AG09309 (cell line): ENCODE measurements at regions not wholly inside any gene's neighbourhood (a gene's known extent, or its start where the extent isn't known, plus 50 kb on each side); places are given as distances from the start of the nearest gene placed in this dataset.

Source experiments
- DNase-seq: peaks from one replicate; pipeline ENCODE4 v3.0.0-alpha.2; 2010; ENCODE audit warnings: low read depth
- H3K4me3 ChIP-seq: 2 replicates; pipeline ENCODE4 v1.5.1; 2011; ENCODE audit warnings: mild to moderate bottlenecking, low read depth, low read length, moderate library complexity; ENCODE audit not compliant: control insufficient read depth
- CTCF ChIP-seq: IDR thresholded peaks from 2 replicates; pipeline ENCODE4 v1.5.1; 2011; ENCODE audit warnings: mild to moderate bottlenecking, low read depth, low read length, inconsistent platforms; ENCODE audit not compliant: insufficient read depth, control insufficient read depth; ENCODE audit errors: missing control alignments

GRCh38 chr15:47412136-47412535 lies 305.2 kb upstream of the SEMA6D start:
- H3K4me3 ChIP-seq, result no peak overlapping the region
- no peak for TF ChIP-seq CTCF
- no peak for DNase-seq

- no peak for DNase-seq
- no peak overlapping the region for H3K4me3 ChIP-seq
- TF ChIP-seq CTCF, result no peak
These were observed 304.5 kb upstream of the SEMA6D start for GRCh38 chr15:47412802-47413201.

GRCh38 chr15:47414207-47414606 lies 303.1 kb upstream of the SEMA6D start:
- no peak overlapping the region for H3K4me3 ChIP-seq
- DNase-seq, result no peak
- no peak for TF ChIP-seq CTCF

- H3K4me3 ChIP-seq, result no peak overlapping the region
- no peak for TF ChIP-seq CTCF
- DNase-seq, result no peak
These were observed 301.8 kb upstream of the SEMA6D start for GRCh38 chr15:47415539-47415971.

DNA sequence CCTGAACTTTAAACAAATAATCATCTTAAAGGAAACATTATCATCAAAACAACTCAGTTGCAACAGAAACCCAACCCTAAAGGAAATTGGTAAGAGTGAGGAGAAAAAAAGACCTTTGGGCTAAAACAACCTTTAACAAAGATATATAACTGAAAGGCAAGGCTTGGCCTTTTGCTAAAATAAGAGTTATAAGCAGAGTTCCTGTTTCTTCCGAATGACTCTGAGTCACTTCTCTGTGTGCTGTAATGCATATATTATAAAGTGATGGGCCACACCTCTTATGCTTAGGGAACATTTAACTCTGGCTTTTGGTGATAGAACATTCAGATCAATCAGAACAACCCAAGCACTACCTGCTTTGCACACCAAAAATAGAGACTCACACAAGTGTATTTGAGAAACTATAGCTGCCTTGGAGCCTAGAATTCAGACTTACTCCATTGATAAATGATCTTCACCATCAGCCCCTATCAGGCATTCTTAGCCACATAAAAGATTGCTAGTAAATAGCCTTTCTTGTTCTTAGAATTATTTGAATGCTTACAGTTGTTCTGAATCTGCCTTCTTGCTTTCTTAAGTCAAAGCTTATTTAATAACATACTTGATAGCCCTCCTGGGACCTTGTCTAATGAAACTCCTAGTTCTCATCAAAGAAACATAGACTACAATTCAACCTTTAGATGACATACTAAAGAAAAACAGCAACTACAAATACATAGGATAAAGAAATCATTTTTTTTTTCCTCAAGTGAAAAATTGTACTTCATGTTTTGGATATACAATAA lies 294.2 kb upstream of the SEMA6D start:
- TF ChIP-seq CTCF, result no peak
- no peak for DNase-seq
- H3K4me3 ChIP-seq, result no peak overlapping the region

DNA sequence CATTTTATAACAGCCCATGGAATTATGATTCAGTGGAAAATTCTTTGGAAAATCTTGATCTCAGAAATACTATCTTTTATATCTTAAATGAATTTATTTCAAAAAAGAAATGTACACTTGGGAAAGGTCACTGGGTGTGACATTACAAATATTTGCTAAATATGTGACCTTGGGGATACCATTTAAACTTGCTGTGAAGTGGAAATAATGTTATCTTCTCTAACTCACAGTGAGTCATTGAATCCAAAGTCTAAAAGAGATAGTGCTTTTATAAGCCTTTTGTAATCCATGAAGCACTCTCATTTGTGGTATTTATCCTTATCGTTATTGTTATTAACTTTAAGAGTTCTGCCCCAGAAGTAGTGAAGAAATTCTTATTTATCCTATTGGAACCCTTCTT lies 289.8 kb upstream of the SEMA6D start:
- no peak overlapping the region for H3K4me3 ChIP-seq
- no peak for DNase-seq
- TF ChIP-seq CTCF, result no peak
